Jurkat, Clone E6-1 (cell line): ENCODE measurements at regions not wholly inside any gene's neighbourhood (a gene's known extent, or its start where the extent isn't known, plus 50 kb on each side); places are given as distances from the start of the nearest gene placed in this dataset.

ENCODE experiments used
- DNase-seq: peaks from one replicate; pipeline ENCODE4 v3.0.0-alpha.2; 2011; ENCODE audit warnings: low read depth, low spot score
- H3K4me3 ChIP-seq: 2 replicates; pipeline ENCODE4 v1.5.1; 2011; ENCODE audit warnings: mild to moderate bottlenecking, low read length, control low read depth, moderate library complexity

DNA sequence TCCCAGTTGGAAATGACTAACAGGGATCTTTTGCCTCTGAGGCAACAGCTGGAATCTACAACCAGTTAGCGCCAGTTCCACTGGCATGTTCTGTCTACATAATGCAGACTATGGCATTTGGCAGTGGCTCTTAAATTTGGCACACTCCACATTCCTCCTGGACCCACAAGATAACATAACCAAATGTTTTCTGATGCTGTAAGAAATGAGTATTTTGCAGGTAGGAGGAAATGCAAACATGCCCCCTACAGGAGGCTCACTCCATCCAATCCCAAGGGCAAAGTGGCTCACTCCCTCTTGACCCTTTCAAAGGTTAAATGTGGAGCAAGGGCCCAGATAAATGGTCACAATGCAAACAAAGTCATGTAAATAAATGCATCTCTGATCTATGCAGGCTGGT is 129.2 kb upstream of the PROX1 start:
- no peak for DNase-seq
- H3K4me3 ChIP-seq = no peak overlapping the region

- H3K4me3 ChIP-seq = no peak overlapping the region
- DNase-seq = no peak
Observed at GRCh38 chr1:213861841-213862240, 125.9 kb upstream of the PROX1 start.

DNA sequence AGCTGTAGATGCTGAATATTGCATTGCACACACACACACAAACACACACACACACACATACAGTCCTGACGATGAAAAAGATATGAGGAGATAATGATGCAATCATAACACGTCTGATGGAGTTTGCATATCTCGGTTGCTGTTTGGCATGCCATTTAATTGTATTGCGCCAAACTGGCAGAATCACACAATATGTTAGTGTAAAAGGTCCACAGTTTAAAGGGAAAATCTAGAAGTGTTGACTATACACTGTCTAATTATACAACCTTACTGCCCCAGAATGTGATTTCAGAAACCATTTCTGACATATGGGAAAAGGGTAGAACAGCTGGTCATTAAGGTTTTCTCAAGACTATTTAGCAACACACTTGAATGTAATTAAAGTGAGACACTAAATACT is 123.7 kb upstream of the PROX1 start:
- no peak overlapping the region for H3K4me3 ChIP-seq
- DNase-seq = no peak

GRCh38 chr1:213868482-213868881 is 119.3 kb upstream of the PROX1 start:
- no peak overlapping the region for H3K4me3 ChIP-seq
- DNase-seq = no peak

GRCh38 chr1:213871179-213871578 is 116.6 kb upstream of the PROX1 start:
- peak; percentile 44 for DNase-seq
- H3K4me3 ChIP-seq = no peak overlapping the region

- H3K4me3 ChIP-seq = no peak overlapping the region
- no peak for DNase-seq
Observed at GRCh38 chr1:213874789-213875188, 113.0 kb upstream of the PROX1 start.

- DNase-seq = peak; percentile 29
- no peak overlapping the region for H3K4me3 ChIP-seq
Observed at GRCh38 chr1:213876531-213876930, 111.2 kb upstream of the PROX1 start.

GRCh38 chr1:213883618-213884017 is 104.2 kb upstream of the PROX1 start:
- no peak for DNase-seq
- no peak overlapping the region for H3K4me3 ChIP-seq

DNA sequence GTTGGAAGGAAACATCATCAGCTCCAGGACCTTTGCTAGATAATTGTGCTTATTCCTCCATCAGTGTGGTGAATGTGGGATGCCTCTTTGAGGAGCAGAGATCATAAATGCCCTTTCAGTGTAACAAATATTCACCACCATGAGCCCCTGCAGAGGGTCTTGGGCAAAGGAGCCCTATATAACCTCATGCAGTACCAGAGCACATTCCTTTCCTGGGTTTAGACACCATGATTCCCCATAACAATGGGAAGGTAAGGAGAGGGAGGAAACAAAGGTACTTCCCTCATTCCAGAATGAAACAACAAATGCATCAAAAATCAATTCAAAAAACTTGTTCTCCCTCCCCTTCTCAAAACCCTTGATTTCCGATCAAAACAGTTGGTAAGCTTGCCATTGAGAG is 103.4 kb upstream of the PROX1 start:
- no peak overlapping the region for H3K4me3 ChIP-seq
- DNase-seq = peak; percentile 20

GRCh38 chr1:213884942-213885341 is 102.8 kb upstream of the PROX1 start:
- DNase-seq = no peak
- H3K4me3 ChIP-seq = no peak overlapping the region

DNA sequence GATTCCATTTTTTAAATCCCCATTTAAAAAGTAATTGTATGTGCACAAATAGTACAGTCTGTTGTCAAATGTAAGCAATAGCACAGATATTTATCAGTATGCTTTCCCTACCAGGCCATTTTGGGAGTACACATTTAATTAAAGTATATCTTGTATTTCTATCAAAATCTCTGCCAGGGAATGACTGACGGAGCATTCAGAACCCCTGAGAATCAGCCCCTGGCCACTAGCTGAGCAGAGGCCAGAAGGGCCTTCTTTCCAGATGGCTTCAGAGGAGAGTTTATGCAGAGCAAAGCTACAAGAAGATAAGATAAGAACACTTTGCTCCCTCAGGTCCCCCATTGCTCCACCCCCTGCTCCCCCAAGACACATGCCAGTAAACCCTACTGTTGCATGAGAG is 99.9 kb upstream of the PROX1 start:
- no peak for DNase-seq
- no peak overlapping the region for H3K4me3 ChIP-seq

- H3K4me3 ChIP-seq = no peak overlapping the region
- DNase-seq = no peak
Observed at GRCh38 chr1:213891989-213892902, 95.5 kb upstream of the PROX1 start.

GRCh38 chr1:213898684-213899083 is 89.1 kb upstream of the PROX1 start:
- H3K4me3 ChIP-seq = no peak overlapping the region
- DNase-seq = no peak

DNA sequence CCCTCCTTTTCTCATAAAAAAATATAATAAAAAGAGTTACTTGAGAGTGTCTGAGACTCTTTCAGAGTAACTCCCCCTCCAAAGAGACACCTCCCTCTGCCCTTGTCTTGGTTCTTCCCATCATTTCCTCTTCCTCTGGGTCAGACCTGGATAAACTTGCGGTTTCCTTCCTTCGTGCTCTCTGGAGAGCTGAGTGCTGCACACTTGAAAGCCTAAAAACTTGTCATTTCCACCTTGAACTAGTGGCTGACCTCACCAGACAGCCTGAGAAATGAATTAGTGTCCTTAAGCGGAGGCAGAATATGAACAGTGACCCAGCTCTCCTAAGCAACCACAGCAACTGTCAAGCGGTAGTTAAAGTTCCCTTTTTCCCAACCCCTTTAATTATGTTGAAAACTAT is 88.4 kb upstream of the PROX1 start:
- no peak for DNase-seq
- no peak overlapping the region for H3K4me3 ChIP-seq

GRCh38 chr1:213905344-213905743 is 82.4 kb upstream of the PROX1 start:
- no peak overlapping the region for H3K4me3 ChIP-seq
- no peak for DNase-seq

DNA sequence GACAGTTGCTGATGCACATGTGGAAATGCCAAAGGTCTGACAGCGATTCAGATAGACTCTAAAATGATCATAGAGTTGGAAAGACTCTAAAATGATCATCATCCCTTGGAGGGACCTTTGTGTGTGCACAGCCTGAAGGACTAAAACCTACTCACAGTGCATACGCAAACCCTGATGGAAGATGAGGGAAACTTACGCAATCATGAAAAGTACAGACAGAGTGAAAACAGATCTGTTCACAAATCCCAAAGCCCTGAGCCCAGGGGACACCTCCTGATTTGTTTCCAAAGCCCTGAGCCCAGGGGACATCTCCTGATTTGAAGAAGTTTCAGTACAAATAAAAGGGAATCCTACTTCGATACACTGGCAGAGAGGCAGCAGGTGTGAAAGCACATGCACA is 79.3 kb upstream of the PROX1 start:
- no peak overlapping the region for H3K4me3 ChIP-seq
- no peak for DNase-seq

- DNase-seq = peak; percentile 12
- H3K4me3 ChIP-seq = no peak overlapping the region
Observed at GRCh38 chr1:213914392-213914791, 73.4 kb upstream of the PROX1 start.

DNA sequence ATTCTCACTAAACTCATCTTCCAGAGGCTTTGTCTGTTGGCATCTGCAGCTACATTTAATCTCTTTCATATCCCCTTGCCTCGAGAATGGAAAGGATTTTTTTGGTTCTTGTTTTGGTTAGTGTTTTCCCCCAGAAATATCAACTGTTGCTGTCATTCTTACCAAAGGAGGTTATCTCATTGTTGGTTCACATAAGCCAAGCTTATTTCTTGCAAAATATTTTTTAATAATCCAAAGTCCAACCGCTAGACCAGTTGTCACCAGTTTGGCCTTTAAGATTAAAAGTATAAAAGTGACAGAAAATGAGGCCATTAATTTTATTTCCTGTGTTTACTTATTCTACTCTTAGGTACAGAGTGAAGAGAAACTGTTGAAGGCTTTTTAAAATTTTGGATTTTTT is 66.5 kb upstream of the PROX1 start:
- H3K4me3 ChIP-seq = no peak overlapping the region
- no peak for DNase-seq

- H3K4me3 ChIP-seq = no peak overlapping the region
Observed at GRCh38 chr1:213921712-213922111, 66.1 kb upstream of the PROX1 start.

DNA sequence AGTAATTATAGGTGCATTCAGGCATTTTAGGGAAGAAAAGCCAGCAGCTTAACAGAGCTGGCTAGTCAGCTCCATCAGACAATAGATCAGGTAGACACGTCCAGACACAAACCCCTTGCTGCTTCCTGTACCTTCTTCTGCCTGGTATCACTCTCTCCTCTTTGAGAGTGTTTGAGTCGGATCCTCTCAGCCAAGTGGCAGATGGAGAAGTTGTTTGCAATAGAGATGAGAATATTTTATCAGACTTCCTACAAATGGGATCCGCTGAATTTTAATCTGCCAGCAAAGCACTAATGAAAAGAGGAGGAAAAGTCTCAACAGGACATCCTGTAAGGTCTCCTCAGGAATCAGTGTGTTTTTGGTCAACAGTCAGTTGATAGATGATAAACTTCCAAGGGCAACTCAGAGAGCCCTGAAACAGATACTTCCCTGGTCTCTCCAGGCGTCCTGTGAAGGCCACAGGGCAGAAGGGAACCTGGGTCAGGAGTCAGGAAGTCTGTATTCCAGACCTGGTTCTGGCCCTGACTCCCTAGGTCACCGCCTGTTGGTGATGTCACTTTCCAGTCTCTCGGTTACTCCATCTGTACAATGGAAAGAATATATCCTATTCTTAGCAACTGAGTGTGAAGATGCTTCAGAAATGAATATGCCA is 62.1 kb upstream of the PROX1 start:
- no peak for DNase-seq

More at GRCh38 chr1:213921712-213922111, 66.1 kb upstream of the PROX1 start:
- no peak for DNase-seq

DNA sequence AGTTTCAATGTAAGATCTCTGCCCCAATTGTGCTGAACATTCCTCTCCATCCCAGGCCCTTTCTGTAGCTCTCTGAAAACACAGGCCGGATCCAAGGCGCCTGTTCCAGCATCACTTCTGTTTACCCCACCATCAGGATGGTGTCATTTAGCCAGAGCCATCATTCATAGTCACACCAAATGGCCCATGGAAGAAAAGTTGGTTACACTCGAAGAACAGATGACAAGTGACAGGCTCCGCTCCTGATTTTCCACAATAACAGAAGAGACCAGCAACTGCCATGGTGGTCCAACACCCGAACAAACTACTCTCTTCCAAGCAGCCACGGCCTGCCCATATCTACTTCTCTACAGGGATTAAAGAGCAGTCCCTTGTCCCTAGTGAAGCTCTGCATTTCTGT is 59.9 kb upstream of the PROX1 start:
- H3K4me3 ChIP-seq = no peak overlapping the region

More for the DNA sequence above, 62.1 kb upstream of the PROX1 start:
- H3K4me3 ChIP-seq = no peak overlapping the region

More for the DNA sequence above, 59.9 kb upstream of the PROX1 start:
- DNase-seq = no peak
